Thyroid gland (tissue), 4 donors: ENCODE measurements at regions not wholly inside any gene's neighbourhood (a gene's known extent, or its start where the extent isn't known, plus 50 kb on each side); places are given as distances from the start of the nearest gene placed in this dataset.

Experiments used
- CTCF ChIP-seq, 6 experiments: fragments of 200-600 bp in 3 of 6; fragments of 450-650 bp in 3 of 6; sonication (generic) in 3 of 6; IDR thresholded peaks; one replicate each; pipeline ENCODE4 v1.5.1; 2016 to 2019; ENCODE audit warnings: antibody characterized with exemption in 6 of 6, mild to moderate bottlenecking in 2 of 6, inconsistent platforms in 1 of 6, moderate library complexity in 1 of 6
- POLR2A ChIP-seq, 2 donors: fragments of 450-650 bp; IDR thresholded peaks; one replicate each; pipeline ENCODE4 v1.6.1; 2017; ENCODE audit warnings: antibody characterized with exemption in 2 of 2, mild to moderate bottlenecking in 2 of 2, moderate library complexity in 1 of 2

DNA sequence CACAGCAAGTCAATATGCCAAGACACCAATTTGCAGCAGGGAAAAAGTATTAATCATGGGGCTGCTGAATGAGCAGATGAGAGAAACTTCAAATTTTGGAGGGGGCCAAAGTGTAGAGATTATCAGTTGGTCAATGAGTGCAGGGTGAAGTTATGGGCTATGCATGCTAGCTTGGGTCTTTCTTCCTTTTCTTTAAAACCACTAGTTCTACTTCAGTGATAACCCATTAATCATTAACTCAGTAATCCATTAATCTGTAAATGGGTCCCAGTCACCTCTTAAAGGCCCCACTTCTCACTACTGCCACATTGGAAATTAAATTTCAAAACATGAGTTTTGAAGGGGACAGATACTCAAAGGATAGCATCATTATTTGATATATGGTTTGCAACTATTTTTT, 688.6 kb upstream of the ADGRL4 start:
- TF ChIP-seq CTCF (IDR thresholded peaks at IDR 0.05) (no peak), POLR2A (IDR thresholded peaks at IDR 0.05) (no peak)
